SK-N-SH treated with all-trans-retinoic acid at 6 μM for 48 hours (cell line): ENCODE measurements at regions not wholly inside any gene's neighbourhood (a gene's known extent, or its start where the extent isn't known, plus 50 kb on each side); places are given as distances from the start of the nearest gene placed in this dataset.

ENCODE experiments used
- ATAC-seq: fragments of 200-7000 bp; cut with Tn5 transposase; 3 replicates; pipeline ENCODE4 v1.9.1; 2020; ENCODE audit warnings: mild to moderate bottlenecking, moderate library complexity
- ARNTL ChIP-seq: fragments of 450-650 bp; formaldehyde crosslinking; IDR thresholded peaks from 2 replicates; pipeline ENCODE4 v1.5.0; 2020; ENCODE audit warnings: low read depth, mild to moderate bottlenecking, moderate library complexity, borderline replicate concordance
- BACH2 ChIP-seq: fragments of 250-450 bp; sonication (Bioruptor Pico); IDR thresholded peaks from 2 replicates; pipeline ENCODE4 v1.9.0; 2021; ENCODE audit warnings: mild to moderate bottlenecking, borderline replicate concordance
- CSDC2 ChIP-seq: fragments of 250-450 bp; sonication (Bioruptor Pico); IDR thresholded peaks from 2 replicates; pipeline ENCODE4 v1.5.0; 2020; ENCODE audit warnings: mild to moderate bottlenecking, moderate library complexity
- ESRRG ChIP-seq: fragments of 250-450 bp; sonication (Bioruptor Pico); IDR thresholded peaks from 2 replicates; pipeline ENCODE4 v1.6.1; 2021; ENCODE audit warnings: mild to moderate bottlenecking
- GLIS3 ChIP-seq: fragments of 250-450 bp; sonication (Bioruptor Pico); IDR thresholded peaks from 2 replicates; pipeline ENCODE4 v1.5.0; 2020; ENCODE audit warnings: mild to moderate bottlenecking, moderate library complexity
- ISL1 ChIP-seq: fragments of 250-450 bp; sonication (Bioruptor Pico); IDR thresholded peaks from 2 replicates; pipeline ENCODE4 v2.1.2; 2022; ENCODE audit warnings: mild to moderate bottlenecking, moderate library complexity
- OSR1 ChIP-seq: fragments of 250-450 bp; sonication (Bioruptor Pico); IDR thresholded peaks from 2 replicates; pipeline ENCODE4 v1.8.0; 2022; ENCODE audit warnings: moderate library complexity, mild to moderate bottlenecking, inconsistent platforms
- PPARA ChIP-seq: fragments of 250-450 bp; sonication (Bioruptor Pico); IDR thresholded peaks from 2 replicates; pipeline ENCODE4 v1.5.0; 2020; ENCODE audit warnings: mild to moderate bottlenecking, borderline replicate concordance
- RARB ChIP-seq: fragments of 250-450 bp; sonication (Bioruptor Pico); IDR thresholded peaks from 2 replicates; pipeline ENCODE4 v1.8.0; 2021; ENCODE audit warnings: mild to moderate bottlenecking, moderate library complexity
- SNAI2 ChIP-seq: fragments of 250-450 bp; sonication (Bioruptor Pico); IDR thresholded peaks from 2 replicates; pipeline ENCODE4 v1.5.0; 2020; ENCODE audit warnings: mild to moderate bottlenecking, moderate library complexity
- TCF4 ChIP-seq: fragments of 250-450 bp; sonication (Bioruptor Pico); IDR thresholded peaks from 2 replicates; pipeline ENCODE4 v1.8.0; 2021; ENCODE audit warnings: mild to moderate bottlenecking, moderate library complexity, borderline replicate concordance
- TOX ChIP-seq: fragments of 250-450 bp; sonication (Bioruptor Pico); IDR thresholded peaks from 2 replicates; pipeline ENCODE4 v1.8.0; 2021; ENCODE audit warnings: mild to moderate bottlenecking, moderate library complexity, borderline replicate concordance
- ZC3H10 ChIP-seq: fragments of 250-450 bp; sonication (Bioruptor Pico); IDR thresholded peaks from 2 replicates; pipeline ENCODE4 v1.5.1; 2021; ENCODE audit warnings: mild to moderate bottlenecking, moderate library complexity
- ZFP3 ChIP-seq: fragments of 250-450 bp; sonication (Bioruptor Pico); IDR thresholded peaks from 2 replicates; pipeline ENCODE4 v1.5.0; 2020; ENCODE audit warnings: mild to moderate bottlenecking, moderate library complexity
- ZFP30 ChIP-seq: fragments of 450-650 bp; formaldehyde crosslinking; IDR thresholded peaks from 2 replicates; pipeline ENCODE4 v1.5.0; 2022; ENCODE audit warnings: mild to moderate bottlenecking, moderate library complexity
- ZNF565 ChIP-seq: fragments of 450-650 bp; formaldehyde crosslinking; conservative IDR thresholded peaks from 2 replicates; pipeline ENCODE4 v1.5.0; 2020; ENCODE audit warnings: low read depth, mild to moderate bottlenecking, moderate library complexity
- ZNF70 ChIP-seq: fragments of 450-650 bp; formaldehyde crosslinking; IDR thresholded peaks from 2 replicates; pipeline ENCODE4 v1.5.0; 2020; ENCODE audit warnings: mild to moderate bottlenecking, moderate library complexity
- ZNF8 ChIP-seq: fragments of 450-650 bp; formaldehyde crosslinking; IDR thresholded peaks from 2 replicates; pipeline ENCODE4 v1.5.0; 2020; ENCODE audit warnings: mild to moderate bottlenecking, moderate library complexity
- TF ChIP-seq, protein P1 (sequence below): fragments of 250-450 bp; sonication (Bioruptor Pico); IDR thresholded peaks from 2 replicates; pipeline ENCODE4 v1.8.0; 2020; ENCODE audit warnings: mild to moderate bottlenecking, moderate library complexity, borderline replicate concordance
- TF ChIP-seq, protein P2 (sequence below): fragments of 250-450 bp; sonication (Bioruptor Pico); IDR thresholded peaks from 2 replicates; pipeline ENCODE4 v1.5.0; 2020; ENCODE audit warnings: mild to moderate bottlenecking, moderate library complexity
- TF ChIP-seq, protein P3 (sequence below): fragments of 250-450 bp; sonication (Bioruptor Pico); IDR thresholded peaks from 2 replicates; pipeline ENCODE4 v1.5.1; 2020; ENCODE audit warnings: low read depth, mild to moderate bottlenecking, moderate library complexity
- TF ChIP-seq, protein P4 (sequence below): fragments of 250-450 bp; sonication (Bioruptor Pico); IDR thresholded peaks from 2 replicates; pipeline ENCODE4 v1.8.0; 2021; ENCODE audit warnings: low read depth, mild to moderate bottlenecking, moderate library complexity, borderline replicate concordance

DNA sequence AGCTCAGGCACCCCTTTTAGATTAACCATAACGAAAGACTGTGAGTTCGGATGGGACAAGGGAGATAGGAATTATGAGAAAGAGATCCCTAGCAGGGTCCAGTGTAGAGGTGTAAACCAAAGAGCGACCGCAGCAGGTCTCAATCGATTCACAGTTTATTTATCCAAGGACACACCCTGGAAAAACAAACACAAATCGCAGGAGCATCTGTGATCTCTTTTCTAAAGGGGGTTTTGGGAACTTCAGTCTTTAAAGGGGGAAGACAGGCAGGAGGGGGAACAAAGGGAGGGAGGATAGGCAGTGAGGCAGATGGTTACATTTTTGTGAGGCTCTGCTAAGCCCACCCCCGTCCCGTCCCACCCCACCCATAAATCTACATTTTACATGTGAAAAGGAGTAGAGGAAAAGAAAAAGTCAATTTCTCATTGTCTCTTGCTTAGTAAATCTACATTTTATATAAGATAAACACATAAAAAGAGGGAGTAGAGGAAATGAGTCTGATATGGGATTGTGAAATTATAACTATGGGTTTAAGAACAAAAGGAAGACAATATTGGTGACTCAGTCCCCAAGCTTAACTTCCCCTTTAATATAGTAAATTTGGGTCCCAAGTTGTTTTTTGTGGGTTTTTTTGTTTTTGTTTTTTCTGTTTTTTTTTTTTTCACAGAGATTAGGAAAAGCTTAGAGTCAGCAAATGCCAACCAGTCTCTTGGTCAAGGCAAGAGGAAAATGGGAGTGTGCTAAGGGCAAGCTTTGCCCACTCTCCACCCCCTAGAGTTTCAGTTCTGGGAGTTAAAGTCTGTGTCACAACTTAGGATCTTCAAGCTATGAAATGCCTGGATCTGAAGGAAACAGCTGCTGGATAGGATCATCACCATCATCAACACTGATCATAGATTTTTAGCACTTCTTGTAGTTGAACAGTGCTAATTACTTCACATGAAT is 160.9 kb upstream of the CDH5 start:
- no peak for ATAC-seq
- TF ChIP-seq, protein P1, sequence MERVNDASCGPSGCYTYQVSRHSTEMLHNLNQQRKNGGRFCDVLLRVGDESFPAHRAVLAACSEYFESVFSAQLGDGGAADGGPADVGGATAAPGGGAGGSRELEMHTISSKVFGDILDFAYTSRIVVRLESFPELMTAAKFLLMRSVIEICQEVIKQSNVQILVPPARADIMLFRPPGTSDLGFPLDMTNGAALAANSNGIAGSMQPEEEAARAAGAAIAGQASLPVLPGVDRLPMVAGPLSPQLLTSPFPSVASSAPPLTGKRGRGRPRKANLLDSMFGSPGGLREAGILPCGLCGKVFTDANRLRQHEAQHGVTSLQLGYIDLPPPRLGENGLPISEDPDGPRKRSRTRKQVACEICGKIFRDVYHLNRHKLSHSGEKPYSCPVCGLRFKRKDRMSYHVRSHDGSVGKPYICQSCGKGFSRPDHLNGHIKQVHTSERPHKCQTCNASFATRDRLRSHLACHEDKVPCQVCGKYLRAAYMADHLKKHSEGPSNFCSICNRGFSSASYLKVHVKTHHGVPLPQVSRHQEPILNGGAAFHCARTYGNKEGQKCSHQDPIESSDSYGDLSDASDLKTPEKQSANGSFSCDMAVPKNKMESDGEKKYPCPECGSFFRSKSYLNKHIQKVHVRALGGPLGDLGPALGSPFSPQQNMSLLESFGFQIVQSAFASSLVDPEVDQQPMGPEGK: no peak
- no peak for TF ChIP-seq ZFP30 (CRISPR knock-in tag)
- no peak for TF ChIP-seq TCF4 (CRISPR knock-in tag)
- TF ChIP-seq ARNTL (CRISPR knock-in tag): no peak
- TF ChIP-seq ZC3H10 (CRISPR knock-in tag): no peak
- no peak for TF ChIP-seq ESRRG (CRISPR knock-in tag)
- TF ChIP-seq RARB (CRISPR knock-in tag): no peak
- TF ChIP-seq ZNF70: no peak
- TF ChIP-seq ISL1 (CRISPR knock-in tag): no peak
- TF ChIP-seq, protein P2, sequence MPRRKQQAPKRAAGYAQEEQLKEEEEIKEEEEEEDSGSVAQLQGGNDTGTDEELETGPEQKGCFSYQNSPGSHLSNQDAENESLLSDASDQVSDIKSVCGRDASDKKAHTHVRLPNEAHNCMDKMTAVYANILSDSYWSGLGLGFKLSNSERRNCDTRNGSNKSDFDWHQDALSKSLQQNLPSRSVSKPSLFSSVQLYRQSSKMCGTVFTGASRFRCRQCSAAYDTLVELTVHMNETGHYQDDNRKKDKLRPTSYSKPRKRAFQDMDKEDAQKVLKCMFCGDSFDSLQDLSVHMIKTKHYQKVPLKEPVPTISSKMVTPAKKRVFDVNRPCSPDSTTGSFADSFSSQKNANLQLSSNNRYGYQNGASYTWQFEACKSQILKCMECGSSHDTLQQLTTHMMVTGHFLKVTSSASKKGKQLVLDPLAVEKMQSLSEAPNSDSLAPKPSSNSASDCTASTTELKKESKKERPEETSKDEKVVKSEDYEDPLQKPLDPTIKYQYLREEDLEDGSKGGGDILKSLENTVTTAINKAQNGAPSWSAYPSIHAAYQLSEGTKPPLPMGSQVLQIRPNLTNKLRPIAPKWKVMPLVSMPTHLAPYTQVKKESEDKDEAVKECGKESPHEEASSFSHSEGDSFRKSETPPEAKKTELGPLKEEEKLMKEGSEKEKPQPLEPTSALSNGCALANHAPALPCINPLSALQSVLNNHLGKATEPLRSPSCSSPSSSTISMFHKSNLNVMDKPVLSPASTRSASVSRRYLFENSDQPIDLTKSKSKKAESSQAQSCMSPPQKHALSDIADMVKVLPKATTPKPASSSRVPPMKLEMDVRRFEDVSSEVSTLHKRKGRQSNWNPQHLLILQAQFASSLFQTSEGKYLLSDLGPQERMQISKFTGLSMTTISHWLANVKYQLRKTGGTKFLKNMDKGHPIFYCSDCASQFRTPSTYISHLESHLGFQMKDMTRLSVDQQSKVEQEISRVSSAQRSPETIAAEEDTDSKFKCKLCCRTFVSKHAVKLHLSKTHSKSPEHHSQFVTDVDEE (CRISPR knock-in tag): no peak
- TF ChIP-seq OSR1 (CRISPR knock-in tag): no peak
- no peak for TF ChIP-seq CSDC2
- TF ChIP-seq PPARA: no peak
- TF ChIP-seq ZNF8 (CRISPR knock-in tag): no peak
- no peak for TF ChIP-seq BACH2 (CRISPR knock-in tag)
- TF ChIP-seq, protein P3, sequence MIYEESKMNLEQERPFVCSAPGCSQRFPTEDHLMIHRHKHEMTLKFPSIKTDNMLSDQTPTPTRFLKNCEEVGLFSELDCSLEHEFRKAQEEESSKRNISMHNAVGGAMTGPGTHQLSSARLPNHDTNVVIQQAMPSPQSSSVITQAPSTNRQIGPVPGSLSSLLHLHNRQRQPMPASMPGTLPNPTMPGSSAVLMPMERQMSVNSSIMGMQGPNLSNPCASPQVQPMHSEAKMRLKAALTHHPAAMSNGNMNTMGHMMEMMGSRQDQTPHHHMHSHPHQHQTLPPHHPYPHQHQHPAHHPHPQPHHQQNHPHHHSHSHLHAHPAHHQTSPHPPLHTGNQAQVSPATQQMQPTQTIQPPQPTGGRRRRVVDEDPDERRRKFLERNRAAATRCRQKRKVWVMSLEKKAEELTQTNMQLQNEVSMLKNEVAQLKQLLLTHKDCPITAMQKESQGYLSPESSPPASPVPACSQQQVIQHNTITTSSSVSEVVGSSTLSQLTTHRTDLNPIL: no peak
- no peak for TF ChIP-seq ZNF565 (CRISPR knock-in tag)
- TF ChIP-seq TOX: no peak
- TF ChIP-seq, protein P4, sequence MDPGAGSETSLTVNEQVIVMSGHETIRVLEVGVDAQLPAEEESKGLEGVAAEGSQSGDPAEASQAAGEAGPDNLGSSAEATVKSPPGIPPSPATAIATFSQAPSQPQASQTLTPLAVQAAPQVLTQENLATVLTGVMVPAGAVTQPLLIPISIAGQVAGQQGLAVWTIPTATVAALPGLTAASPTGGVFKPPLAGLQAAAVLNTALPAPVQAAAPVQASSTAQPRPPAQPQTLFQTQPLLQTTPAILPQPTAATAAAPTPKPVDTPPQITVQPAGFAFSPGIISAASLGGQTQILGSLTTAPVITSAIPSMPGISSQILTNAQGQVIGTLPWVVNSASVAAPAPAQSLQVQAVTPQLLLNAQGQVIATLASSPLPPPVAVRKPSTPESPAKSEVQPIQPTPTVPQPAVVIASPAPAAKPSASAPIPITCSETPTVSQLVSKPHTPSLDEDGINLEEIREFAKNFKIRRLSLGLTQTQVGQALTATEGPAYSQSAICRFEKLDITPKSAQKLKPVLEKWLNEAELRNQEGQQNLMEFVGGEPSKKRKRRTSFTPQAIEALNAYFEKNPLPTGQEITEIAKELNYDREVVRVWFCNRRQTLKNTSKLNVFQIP (CRISPR knock-in tag): no peak
- TF ChIP-seq SNAI2 (CRISPR knock-in tag): no peak

DNA sequence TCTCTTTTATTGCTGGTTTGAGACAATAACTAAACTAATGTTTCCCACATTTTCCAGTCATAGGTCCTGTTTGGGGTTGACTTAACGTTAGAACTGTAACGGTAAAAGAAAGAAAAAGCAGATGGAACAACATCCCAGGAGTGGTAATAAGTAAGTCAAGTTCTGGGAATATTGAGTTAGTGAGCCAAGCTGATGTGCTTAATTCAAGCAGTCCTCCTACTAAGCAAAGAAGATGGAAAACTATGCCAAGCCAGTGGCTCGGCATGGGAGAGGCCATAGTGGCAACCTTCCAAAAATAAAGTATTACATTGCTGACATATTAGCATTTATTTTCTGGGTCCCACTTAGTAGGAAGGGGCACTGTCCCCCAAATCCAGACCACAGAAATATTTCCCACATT is 161.7 kb upstream of the CDH5 start:
- no peak for TF ChIP-seq OSR1 (CRISPR knock-in tag)
- no peak for TF ChIP-seq GLIS3 (CRISPR knock-in tag)
- no peak for TF ChIP-seq ZNF70
- no peak for TF ChIP-seq ARNTL (CRISPR knock-in tag)
- no peak for TF ChIP-seq TCF4 (CRISPR knock-in tag)
- TF ChIP-seq ISL1 (CRISPR knock-in tag): no peak
- no peak for TF ChIP-seq ZNF8 (CRISPR knock-in tag)
- no peak for TF ChIP-seq RARB (CRISPR knock-in tag)
- no peak for TF ChIP-seq TOX
- TF ChIP-seq ZFP30 (CRISPR knock-in tag): no peak
- TF ChIP-seq, protein P2 (CRISPR knock-in tag): no peak
- TF ChIP-seq, protein P1: no peak
- TF ChIP-seq CSDC2: no peak
- no peak for TF ChIP-seq BACH2 (CRISPR knock-in tag)
- no peak for TF ChIP-seq ZFP3
- no peak for ATAC-seq
